GM12875 (cell line): ENCODE measurements at regions not wholly inside any gene's neighbourhood (a gene's known extent, or its start where the extent isn't known, plus 50 kb on each side); places are given as distances from the start of the nearest gene placed in this dataset.

ENCODE experiments used
- H3K4me3 ChIP-seq: one replicate; pipeline ENCODE4 v1.5.1; 2011; ENCODE audit warnings: low read depth, low read length, control low read depth
- TF ChIP-seq, protein P1 (sequence below): IDR thresholded peaks from 2 replicates; pipeline ENCODE4 v1.5.1; 2011; ENCODE audit warnings: low read depth, mild to moderate bottlenecking, control low read depth, inconsistent platforms, low read length, moderate library complexity, borderline replicate concordance; ENCODE audit not compliant: insufficient read depth

DNA sequence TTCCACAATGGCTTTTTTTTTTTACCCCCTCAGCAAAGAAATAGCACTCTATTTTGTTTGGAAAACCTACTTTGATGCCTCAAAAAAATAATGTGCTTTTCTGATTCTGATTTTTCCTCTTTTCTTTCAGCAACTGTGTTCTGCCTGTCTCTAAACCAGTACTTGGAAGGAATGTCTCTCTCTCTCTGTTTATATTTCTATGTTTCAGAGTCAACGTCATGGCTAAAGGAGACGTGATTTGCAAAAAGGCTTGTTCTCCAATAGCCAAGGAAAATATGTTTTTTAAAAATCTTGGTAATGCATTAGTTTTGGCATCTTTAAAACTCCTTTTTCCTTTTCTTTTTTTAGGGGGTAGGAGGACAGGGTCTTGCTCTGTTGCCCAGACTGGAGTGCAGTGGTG, 56.0 kb upstream of the SDK1 start:
- TF ChIP-seq, protein P1, sequence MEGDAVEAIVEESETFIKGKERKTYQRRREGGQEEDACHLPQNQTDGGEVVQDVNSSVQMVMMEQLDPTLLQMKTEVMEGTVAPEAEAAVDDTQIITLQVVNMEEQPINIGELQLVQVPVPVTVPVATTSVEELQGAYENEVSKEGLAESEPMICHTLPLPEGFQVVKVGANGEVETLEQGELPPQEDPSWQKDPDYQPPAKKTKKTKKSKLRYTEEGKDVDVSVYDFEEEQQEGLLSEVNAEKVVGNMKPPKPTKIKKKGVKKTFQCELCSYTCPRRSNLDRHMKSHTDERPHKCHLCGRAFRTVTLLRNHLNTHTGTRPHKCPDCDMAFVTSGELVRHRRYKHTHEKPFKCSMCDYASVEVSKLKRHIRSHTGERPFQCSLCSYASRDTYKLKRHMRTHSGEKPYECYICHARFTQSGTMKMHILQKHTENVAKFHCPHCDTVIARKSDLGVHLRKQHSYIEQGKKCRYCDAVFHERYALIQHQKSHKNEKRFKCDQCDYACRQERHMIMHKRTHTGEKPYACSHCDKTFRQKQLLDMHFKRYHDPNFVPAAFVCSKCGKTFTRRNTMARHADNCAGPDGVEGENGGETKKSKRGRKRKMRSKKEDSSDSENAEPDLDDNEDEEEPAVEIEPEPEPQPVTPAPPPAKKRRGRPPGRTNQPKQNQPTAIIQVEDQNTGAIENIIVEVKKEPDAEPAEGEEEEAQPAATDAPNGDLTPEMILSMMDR = no peak
- H3K4me3 ChIP-seq = no peak overlapping the region

GRCh38 chr7:3245721-3246120, 55.3 kb upstream of the SDK1 start:
- TF ChIP-seq, protein P1 = no peak

DNA sequence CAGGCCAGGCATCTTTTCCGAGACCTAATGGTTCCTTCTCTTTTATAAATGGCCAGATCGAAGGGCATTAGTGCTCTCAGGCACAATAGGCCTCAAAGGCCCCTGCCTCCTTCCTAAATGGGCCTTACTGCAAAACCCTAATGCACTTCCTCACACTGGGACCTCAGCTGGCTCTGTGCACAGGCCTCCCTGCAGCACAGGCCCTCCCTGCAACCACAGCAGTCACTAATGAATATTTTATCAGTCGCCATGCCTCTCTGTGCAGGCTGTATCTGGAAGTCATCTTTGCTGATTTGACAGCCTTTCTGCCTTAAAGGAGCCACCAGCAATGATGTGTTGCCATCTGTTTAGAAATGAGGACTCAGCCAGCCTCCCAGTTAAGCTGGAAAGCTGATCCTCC, 54.9 kb upstream of the SDK1 start:
- TF ChIP-seq, protein P1 = no peak
- no peak overlapping the region for H3K4me3 ChIP-seq

More at GRCh38 chr7:3245721-3246120, 55.3 kb upstream of the SDK1 start:
- no peak overlapping the region for H3K4me3 ChIP-seq

DNA sequence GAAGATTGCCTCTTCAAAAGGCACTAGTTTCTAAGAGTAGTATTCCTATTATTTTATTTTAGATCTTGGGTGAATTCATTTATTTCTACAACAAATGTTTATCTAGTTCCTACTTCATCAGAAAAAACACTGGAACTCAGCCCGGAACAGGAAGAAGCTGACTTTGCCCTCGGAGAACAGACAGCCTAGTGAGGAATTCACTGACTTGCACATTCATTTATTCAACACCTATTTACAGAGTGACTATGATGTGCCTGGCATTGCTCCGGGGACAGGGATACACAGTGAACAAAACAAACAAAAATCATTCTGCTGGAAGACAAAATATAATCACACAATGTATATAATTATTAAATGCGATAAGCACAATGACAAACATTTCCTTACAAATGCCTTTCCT, 54.4 kb upstream of the SDK1 start:
- TF ChIP-seq, protein P1 = no peak
- H3K4me3 ChIP-seq = no peak overlapping the region

GRCh38 chr7:3250725-3251124, 50.3 kb upstream of the SDK1 start:
- H3K4me3 ChIP-seq = no peak overlapping the region
- TF ChIP-seq, protein P1 = no peak
